ENCODE measurements at regions not wholly inside any gene's neighbourhood (a gene's known extent, or its start where the extent isn't known, plus 50 kb on each side); places are given as distances from the start of the nearest gene placed in this dataset.

GRCh38 chr19:30717381-30717780 lies 345.2 kb downstream of the ZNF536 start:
- DNase-seq (ENCODE audit: low read depth in 1 of 2, low spot score in 1 of 2) = no peak
- no peak overlapping the region for H3K4me3 ChIP-seq (replicated peaks; ENCODE audit: insufficient read depth, low read length)
- no peak overlapping the region for H3K27ac ChIP-seq (replicated peaks)
- TF ChIP-seq GABPA (IDR thresholded peaks at IDR 0.05; ENCODE audit: low read depth) (no peak), SPI1 (IDR thresholded peaks at IDR 0.05; ENCODE audit: borderline replicate concordance, low read depth) (no peak), POLR2AphosphoS5 (IDR thresholded peaks at IDR 0.05; ENCODE audit: low read depth) (no peak), REST (IDR thresholded peaks at IDR 0.05; ENCODE audit: insufficient replicate concordance, low read depth) (no peak)
- TF ChIP-seq, protein P1, sequence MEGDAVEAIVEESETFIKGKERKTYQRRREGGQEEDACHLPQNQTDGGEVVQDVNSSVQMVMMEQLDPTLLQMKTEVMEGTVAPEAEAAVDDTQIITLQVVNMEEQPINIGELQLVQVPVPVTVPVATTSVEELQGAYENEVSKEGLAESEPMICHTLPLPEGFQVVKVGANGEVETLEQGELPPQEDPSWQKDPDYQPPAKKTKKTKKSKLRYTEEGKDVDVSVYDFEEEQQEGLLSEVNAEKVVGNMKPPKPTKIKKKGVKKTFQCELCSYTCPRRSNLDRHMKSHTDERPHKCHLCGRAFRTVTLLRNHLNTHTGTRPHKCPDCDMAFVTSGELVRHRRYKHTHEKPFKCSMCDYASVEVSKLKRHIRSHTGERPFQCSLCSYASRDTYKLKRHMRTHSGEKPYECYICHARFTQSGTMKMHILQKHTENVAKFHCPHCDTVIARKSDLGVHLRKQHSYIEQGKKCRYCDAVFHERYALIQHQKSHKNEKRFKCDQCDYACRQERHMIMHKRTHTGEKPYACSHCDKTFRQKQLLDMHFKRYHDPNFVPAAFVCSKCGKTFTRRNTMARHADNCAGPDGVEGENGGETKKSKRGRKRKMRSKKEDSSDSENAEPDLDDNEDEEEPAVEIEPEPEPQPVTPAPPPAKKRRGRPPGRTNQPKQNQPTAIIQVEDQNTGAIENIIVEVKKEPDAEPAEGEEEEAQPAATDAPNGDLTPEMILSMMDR (IDR thresholded peaks at IDR 0.05; ENCODE audit: insufficient read depth, low read length) = no peak
- H3K27me3 ChIP-seq (ENCODE audit: insufficient read depth, poor library complexity, severe bottlenecking) = peaks cover 18% of the 10 kb centered on the region

- TF ChIP-seq, protein P1 (IDR thresholded peaks at IDR 0.05; ENCODE audit: insufficient read depth, low read length) = no peak
- TF ChIP-seq GABPA (IDR thresholded peaks at IDR 0.05; ENCODE audit: low read depth) (no peak), REST (IDR thresholded peaks at IDR 0.05; ENCODE audit: insufficient replicate concordance, low read depth) (no peak), POLR2AphosphoS5 (IDR thresholded peaks at IDR 0.05; ENCODE audit: low read depth) (no peak), SPI1 (IDR thresholded peaks at IDR 0.05; ENCODE audit: borderline replicate concordance, low read depth) (no peak)
- H3K4me3 ChIP-seq (replicated peaks; ENCODE audit: insufficient read depth, low read length) = no peak overlapping the region
- no peak overlapping the region for H3K27ac ChIP-seq (replicated peaks)
- H3K27me3 ChIP-seq (ENCODE audit: insufficient read depth, poor library complexity, severe bottlenecking) = no peaks in the 10 kb centered on the region
- no peak for DNase-seq (ENCODE audit: low read depth in 1 of 2, low spot score in 1 of 2)
Measured at GRCh38 chr19:30712431-30713337, 340.5 kb downstream of the ZNF536 start.

DNA sequence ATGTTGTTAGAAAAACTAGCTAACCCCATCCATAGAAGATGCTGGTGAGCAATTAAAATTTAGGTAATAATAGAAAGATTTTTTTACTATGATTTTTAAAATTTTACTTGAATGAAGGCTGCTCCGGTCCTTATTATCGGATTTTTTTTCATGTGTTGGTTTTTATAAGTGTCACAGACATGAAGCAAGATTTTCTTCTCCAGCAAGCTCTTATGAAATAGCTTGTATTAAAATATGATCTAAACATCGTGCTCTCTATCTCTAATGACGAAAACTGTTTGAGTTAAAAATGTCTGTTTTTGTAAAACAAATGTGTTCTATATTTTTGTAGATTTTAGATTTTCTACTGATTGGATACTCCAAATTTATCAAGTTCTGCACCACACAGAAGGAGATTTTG lies 339.6 kb downstream of the ZNF536 start:
- H3K27ac ChIP-seq (replicated peaks) = no peak overlapping the region
- no peak overlapping the region for H3K4me3 ChIP-seq (replicated peaks; ENCODE audit: insufficient read depth, low read length)
- H3K27me3 ChIP-seq (ENCODE audit: insufficient read depth, poor library complexity, severe bottlenecking) = no peaks in the 10 kb centered on the region
- DNase-seq (ENCODE audit: low read depth in 1 of 2, low spot score in 1 of 2) = no peak
- TF ChIP-seq GABPA (IDR thresholded peaks at IDR 0.05; ENCODE audit: low read depth) (no peak), SPI1 (IDR thresholded peaks at IDR 0.05; ENCODE audit: borderline replicate concordance, low read depth) (no peak), REST (IDR thresholded peaks at IDR 0.05; ENCODE audit: insufficient replicate concordance, low read depth) (no peak), POLR2AphosphoS5 (IDR thresholded peaks at IDR 0.05; ENCODE audit: low read depth) (no peak)
- TF ChIP-seq, protein P1 (IDR thresholded peaks at IDR 0.05; ENCODE audit: insufficient read depth, low read length) = no peak
